ENCODE measurements at regions not wholly inside any gene's neighbourhood (a gene's known extent, or its start where the extent isn't known, plus 50 kb on each side); places are given as distances from the start of the nearest gene placed in this dataset.

GRCh38 chr2:238591732-238592131 is 165.0 kb downstream of the ASB1 start:
- H3K9me2 ChIP-seq (replicated peaks; ENCODE audit: insufficient read depth, low read length), result no peaks in the 10 kb centered on the region
- TF ChIP-seq EZH2phosphoT487 (conservative IDR thresholded peaks at IDR 0.05; ENCODE audit: low read length), result no peak

GRCh38 chr2:238593236-238593635 is 166.5 kb downstream of the ASB1 start:
- no peaks in the 10 kb centered on the region for H3F3A ChIP-seq (ENCODE audit: insufficient read depth)
- no peak overlapping the region for H2AFZ ChIP-seq (ENCODE audit: low read depth, low read length, severe bottlenecking)
- no peaks in the 10 kb centered on the region for H3K27me3 ChIP-seq (ENCODE audit: low read length)
- H3K79me2 ChIP-seq (ENCODE audit: insufficient read depth, low read length), result no peaks in the 10 kb centered on the region
- no peak overlapping the region for H3K4me3 ChIP-seq (ENCODE audit: insufficient read depth, low read length, poor library complexity, severe bottlenecking)
- no peak overlapping the region for H3K9ac ChIP-seq (ENCODE audit: low read length)
- H3K27ac ChIP-seq (ENCODE audit: low read depth, low read length), result no peak overlapping the region
- TF ChIP-seq EZH2phosphoT487 (conservative IDR thresholded peaks at IDR 0.05; ENCODE audit: low read length), result no peak
- no peak for TF ChIP-seq CTCF (IDR thresholded peaks at IDR 0.05; ENCODE audit: insufficient read depth, low read length, poor library complexity, severe bottlenecking)
- no peaks in the 10 kb centered on the region for H3K9me3 ChIP-seq (ENCODE audit: insufficient read depth, low read length)
- H4K20me1 ChIP-seq (ENCODE audit: low read depth, low read length), result no peaks in the 10 kb centered on the region
- no peaks in the 10 kb centered on the region for H3K36me3 ChIP-seq (ENCODE audit: low read length)
- no peak overlapping the region for H3K4me2 ChIP-seq (ENCODE audit: low read depth, low read length, poor library complexity, severe bottlenecking)
- no peaks in the 10 kb centered on the region for H3K9me2 ChIP-seq (replicated peaks; ENCODE audit: insufficient read depth, low read length)

More at GRCh38 chr2:238591732-238592131, 165.0 kb downstream of the ASB1 start:
- Histone ChIP-seq H3K9me3 (ENCODE audit: insufficient read depth, low read length) (no peaks in the 10 kb centered on the region), H3F3A (ENCODE audit: insufficient read depth) (no peaks in the 10 kb centered on the region), H3K4me3 (ENCODE audit: insufficient read depth, low read length, poor library complexity, severe bottlenecking) (no peak overlapping the region), H3K36me3 (ENCODE audit: low read length) (no peaks in the 10 kb centered on the region), H3K79me2 (ENCODE audit: insufficient read depth, low read length) (no peaks in the 10 kb centered on the region), H2AFZ (ENCODE audit: low read depth, low read length, severe bottlenecking) (no peak overlapping the region), H3K9ac (ENCODE audit: low read length) (no peak overlapping the region), H4K20me1 (ENCODE audit: low read depth, low read length) (no peaks in the 10 kb centered on the region), H3K4me2 (ENCODE audit: low read depth, low read length, poor library complexity, severe bottlenecking) (no peak overlapping the region), H3K27me3 (ENCODE audit: low read length) (no peaks in the 10 kb centered on the region), H3K27ac (ENCODE audit: low read depth, low read length) (no peak overlapping the region)

DNA sequence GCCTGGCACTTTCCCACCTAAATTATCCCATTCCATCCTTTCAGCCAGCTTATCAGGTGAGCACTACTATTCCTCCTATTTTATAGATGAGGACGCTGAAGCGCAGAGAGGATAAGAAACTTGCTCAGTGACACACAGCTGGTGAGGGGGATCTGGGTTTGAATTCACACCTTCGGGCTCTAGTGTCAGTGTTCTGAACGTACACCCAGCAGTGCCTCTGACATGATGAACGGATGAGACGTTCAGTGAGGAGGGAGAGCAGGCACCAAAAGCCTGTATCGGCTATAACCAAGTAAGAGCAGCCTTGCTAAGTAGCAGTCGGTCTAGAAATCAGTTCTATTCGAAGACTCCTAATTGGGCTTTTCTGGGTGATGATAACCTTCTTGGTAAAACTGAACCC is 167.0 kb downstream of the ASB1 start:
- no peaks in the 10 kb centered on the region for H3K27me3 ChIP-seq (ENCODE audit: low read length)
- no peak overlapping the region for H3K27ac ChIP-seq (ENCODE audit: low read depth, low read length)
- H3K36me3 ChIP-seq (ENCODE audit: low read length), result no peaks in the 10 kb centered on the region
- H3K9me2 ChIP-seq (replicated peaks; ENCODE audit: insufficient read depth, low read length), result no peaks in the 10 kb centered on the region
- H2AFZ ChIP-seq (ENCODE audit: low read depth, low read length, severe bottlenecking), result no peak overlapping the region
- H3F3A ChIP-seq (ENCODE audit: insufficient read depth), result no peaks in the 10 kb centered on the region
- no peaks in the 10 kb centered on the region for H3K79me2 ChIP-seq (ENCODE audit: insufficient read depth, low read length)
- no peak overlapping the region for H3K9ac ChIP-seq (ENCODE audit: low read length)
- TF ChIP-seq EZH2phosphoT487 (conservative IDR thresholded peaks at IDR 0.05; ENCODE audit: low read length) (no peak), CTCF (IDR thresholded peaks at IDR 0.05; ENCODE audit: insufficient read depth, low read length, poor library complexity, severe bottlenecking) (no peak)
- H3K4me3 ChIP-seq (ENCODE audit: insufficient read depth, low read length, poor library complexity, severe bottlenecking), result no peak overlapping the region
- no peaks in the 10 kb centered on the region for H3K9me3 ChIP-seq (ENCODE audit: insufficient read depth, low read length)
- no peak overlapping the region for H3K4me2 ChIP-seq (ENCODE audit: low read depth, low read length, poor library complexity, severe bottlenecking)
- H4K20me1 ChIP-seq (ENCODE audit: low read depth, low read length), result no peaks in the 10 kb centered on the region

GRCh38 chr2:238594796-238595749 is 168.3 kb downstream of the ASB1 start:
- H3K9ac ChIP-seq (ENCODE audit: low read length), result no peak overlapping the region
- no peaks in the 10 kb centered on the region for H3K27me3 ChIP-seq (ENCODE audit: low read length)
- no peak overlapping the region for H2AFZ ChIP-seq (ENCODE audit: low read depth, low read length, severe bottlenecking)
- no peaks in the 10 kb centered on the region for H3K79me2 ChIP-seq (ENCODE audit: insufficient read depth, low read length)
- H3F3A ChIP-seq (ENCODE audit: insufficient read depth), result no peaks in the 10 kb centered on the region
- no peaks in the 10 kb centered on the region for H4K20me1 ChIP-seq (ENCODE audit: low read depth, low read length)
- no peak for TF ChIP-seq CTCF (IDR thresholded peaks at IDR 0.05; ENCODE audit: insufficient read depth, low read length, poor library complexity, severe bottlenecking)
- TF ChIP-seq EZH2phosphoT487 (conservative IDR thresholded peaks at IDR 0.05; ENCODE audit: low read length), result no peak
- H3K36me3 ChIP-seq (ENCODE audit: low read length), result no peaks in the 10 kb centered on the region
- H3K27ac ChIP-seq (ENCODE audit: low read depth, low read length), result no peak overlapping the region
- no peak overlapping the region for H3K4me2 ChIP-seq (ENCODE audit: low read depth, low read length, poor library complexity, severe bottlenecking)
- H3K4me3 ChIP-seq (ENCODE audit: insufficient read depth, low read length, poor library complexity, severe bottlenecking), result no peak overlapping the region
- no peaks in the 10 kb centered on the region for H3K9me3 ChIP-seq (ENCODE audit: insufficient read depth, low read length)
- H3K9me2 ChIP-seq (replicated peaks; ENCODE audit: insufficient read depth, low read length), result no peaks in the 10 kb centered on the region
